Gastroesophageal sphincter (tissue), 3 donors: ENCODE measurements at regions not wholly inside any gene's neighbourhood (a gene's known extent, or its start where the extent isn't known, plus 50 kb on each side); places are given as distances from the start of the nearest gene placed in this dataset.

Experiments
- CTCF ChIP-seq, 4 experiments: fragments of 200-600 bp in 2 of 4; fragments of 450-650 bp in 2 of 4; sonication (generic) in 1 of 4; IDR thresholded peaks; one replicate each; pipeline ENCODE4 v1.5.1; 2017 to 2019; ENCODE audit warnings: antibody characterized with exemption in 4 of 4, mild to moderate bottlenecking in 2 of 4, moderate library complexity in 2 of 4
- EP300 ChIP-seq: sonication (generic); formaldehyde crosslinking; IDR thresholded peaks from one replicate; pipeline ENCODE4 v1.6.1; 2017; ENCODE audit warnings: antibody characterized with exemption, mild to moderate bottlenecking
- POLR2A ChIP-seq, 2 donors: fragments of 450-650 bp; IDR thresholded peaks; one replicate each; pipeline ENCODE4 v1.6.1; 2017; ENCODE audit warnings: antibody characterized with exemption in 2 of 2, mild to moderate bottlenecking in 2 of 2, moderate library complexity in 1 of 2

DNA sequence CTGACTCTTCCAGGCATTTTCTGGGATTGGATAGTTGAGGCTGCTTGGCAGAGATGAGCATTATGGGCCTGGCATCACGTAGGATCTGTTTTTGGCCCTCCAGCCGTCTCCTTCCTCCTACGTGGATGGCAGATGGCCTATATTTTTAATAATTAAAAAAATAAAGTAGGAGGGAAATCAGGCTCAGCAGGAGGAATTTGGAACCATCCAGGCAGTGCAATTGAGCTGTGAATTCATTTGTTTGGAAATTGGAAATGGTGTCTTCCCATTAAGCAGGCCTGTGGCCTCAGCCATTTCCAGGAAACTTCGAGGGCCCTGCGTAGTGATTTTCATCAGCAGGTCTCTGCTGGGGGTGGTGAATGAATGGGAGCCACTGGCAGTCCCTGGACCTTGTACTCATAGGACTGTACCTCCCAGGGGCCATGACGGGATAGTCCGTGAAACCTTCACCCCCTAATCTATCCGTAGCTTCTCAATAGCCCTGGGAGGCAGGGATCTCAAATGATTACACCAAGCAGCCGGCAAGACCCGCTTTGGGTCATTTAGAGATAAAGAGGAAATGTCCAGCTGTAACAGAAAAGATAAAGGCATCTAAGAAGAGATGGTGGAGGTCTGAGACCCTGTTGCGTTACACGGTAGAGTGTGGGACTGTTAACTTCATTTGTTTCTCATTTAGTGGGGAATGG is 73.1 kb upstream of the TNP1 start:
- TF ChIP-seq POLR2A (IDR thresholded peaks at IDR 0.05) (no peak), CTCF (IDR thresholded peaks at IDR 0.05) (no peak), EP300 (no peak)
